ENCODE measurements at regions not wholly inside any gene's neighbourhood (a gene's known extent, or its start where the extent isn't known, plus 50 kb on each side); places are given as distances from the start of the nearest gene placed in this dataset.

- POLR2A ChIA-PET: no interaction called here
- no peak overlapping the region for H3K27ac ChIP-seq (ENCODE audit: low read depth, low read length)
- H3K9me3 ChIP-seq (ENCODE audit: control insufficient read depth, insufficient read depth, low read length): no peaks in the 10 kb centered on the region
- CTCF ChIA-PET: interaction anchor here (2.0 kb wide), 1 partner anchor 63 kb away, joined by 4 read pairs; no protein-coding TSS in a partner anchor
- no peak overlapping the region for H3K4me3 ChIP-seq (ENCODE audit: low read depth, low read length)
- no peak for TF ChIP-seq CTCF (IDR thresholded peaks at IDR 0.05; ENCODE audit: low read depth, low read length)
- no peak for DNase-seq (ENCODE audit: low read depth, low spot score)
- peaks cover 29% of the 10 kb centered on the region for H3K27me3 ChIP-seq (ENCODE audit: control insufficient read depth, insufficient read depth, low read length)
Observed at GRCh38 chr15:38626443-38627050, 61.9 kb upstream of the RASGRP1 start.

GRCh38 chr15:38627689-38628277 lies 63.2 kb upstream of the RASGRP1 start:
- H3K27ac ChIP-seq (ENCODE audit: low read depth, low read length): no peak overlapping the region
- ChIA-PET CTCF (interaction anchor here (2.0 kb wide), 1 partner anchor 64 kb away, joined by 4 read pairs; no protein-coding TSS in a partner anchor), POLR2A (no interaction called here)
- H3K27me3 ChIP-seq (ENCODE audit: control insufficient read depth, insufficient read depth, low read length): peaks cover 22% of the 10 kb centered on the region
- H3K9me3 ChIP-seq (ENCODE audit: control insufficient read depth, insufficient read depth, low read length): no peaks in the 10 kb centered on the region
- TF ChIP-seq CTCF (IDR thresholded peaks at IDR 0.05; ENCODE audit: low read depth, low read length): no peak
- DNase-seq (ENCODE audit: low read depth, low spot score): no peak
- H3K4me3 ChIP-seq (ENCODE audit: low read depth, low read length): no peak overlapping the region

- Histone ChIP-seq H3K4me3 (ENCODE audit: low read depth, low read length) (no peak overlapping the region), H3K27me3 (ENCODE audit: control insufficient read depth, insufficient read depth, low read length) (peaks cover 10% of the 10 kb centered on the region), H3K27ac (ENCODE audit: low read depth, low read length) (no peak overlapping the region), H3K9me3 (ENCODE audit: control insufficient read depth, insufficient read depth, low read length) (no peaks in the 10 kb centered on the region)
- DNase-seq (ENCODE audit: low read depth, low spot score): no peak
- ChIA-PET CTCF (interaction anchor here (0.6 kb wide), 1 partner anchor 59 kb away, joined by 3 read pairs; no protein-coding TSS in a partner anchor), POLR2A (no interaction called here)
- no peak for TF ChIP-seq CTCF (IDR thresholded peaks at IDR 0.05; ENCODE audit: low read depth, low read length)
Observed at GRCh38 chr15:38631119-38632075, 66.8 kb upstream of the RASGRP1 start.

GRCh38 chr15:38635170-38635569 lies 70.6 kb upstream of the RASGRP1 start:
- TF ChIP-seq CTCF (IDR thresholded peaks at IDR 0.05; ENCODE audit: low read depth, low read length): no peak
- CTCF ChIA-PET: interaction anchor here (3.4 kb wide), 1 partner anchor 71 kb away, joined by 12 read pairs; the partner anchor contains the start of gene RASGRP1
- Histone ChIP-seq H3K4me3 (ENCODE audit: low read depth, low read length) (no peak overlapping the region), H3K9me3 (ENCODE audit: control insufficient read depth, insufficient read depth, low read length) (no peaks in the 10 kb centered on the region), H3K27ac (ENCODE audit: low read depth, low read length) (no peak overlapping the region), H3K27me3 (ENCODE audit: control insufficient read depth, insufficient read depth, low read length) (peaks cover 18% of the 10 kb centered on the region)
- POLR2A ChIA-PET: no interaction called here
- no peak for DNase-seq (ENCODE audit: low read depth, low spot score)
